Mesendoderm (in vitro differentiated cells): ENCODE measurements at regions not wholly inside any gene's neighbourhood (a gene's known extent, or its start where the extent isn't known, plus 50 kb on each side); places are given as distances from the start of the nearest gene placed in this dataset.

Source experiments
- DNase-seq: peaks from one replicate; pipeline ENCODE4 v3.0.0; 2013
- H2AK5ac ChIP-seq: 2 replicates; pipeline ENCODE4 v1.6.1; 2013; ENCODE audit warnings: low read length, inconsistent platforms
- H2BK120ac ChIP-seq: 2 replicates; pipeline ENCODE4 v1.6.1; 2013; ENCODE audit warnings: low read depth, mild to moderate bottlenecking, low read length, moderate library complexity, mixed read lengths
- H2BK15ac ChIP-seq: replicated peaks from 2 replicates; pipeline ENCODE4 v1.6.1; 2013; ENCODE audit warnings: low read depth, mild to moderate bottlenecking, moderate library complexity
- H2BK5ac ChIP-seq: 2 replicates; pipeline ENCODE4 v1.6.1; 2013; ENCODE audit warnings: low read length, inconsistent platforms
- H3K18ac ChIP-seq: 2 replicates; pipeline ENCODE4 v1.6.1; 2013; ENCODE audit warnings: mild to moderate bottlenecking, low read length, mixed read lengths
- H3K23ac ChIP-seq: one replicate; pipeline ENCODE4 v1.6.1; 2013; ENCODE audit warnings: low read length
- H3K27ac ChIP-seq: 2 replicates; pipeline ENCODE4 v1.5.1; 2013; ENCODE audit warnings: low read depth, mild to moderate bottlenecking, inconsistent platforms, low read length, moderate library complexity
- H3K27me3 ChIP-seq: 2 replicates; pipeline ENCODE4 v1.6.1; 2013; ENCODE audit warnings: low read length, control low read depth, mild to moderate bottlenecking, inconsistent platforms; ENCODE audit not compliant: insufficient read depth, poor library complexity
- H3K36me3 ChIP-seq: 2 replicates; pipeline ENCODE4 v1.6.1; 2013; ENCODE audit warnings: low read length, inconsistent platforms; ENCODE audit not compliant: control insufficient read depth, insufficient read depth
- H3K4ac ChIP-seq: one replicate; pipeline ENCODE4 v1.6.1; 2013; ENCODE audit warnings: low read depth, mild to moderate bottlenecking, low read length, moderate library complexity
- H3K4me1 ChIP-seq: 2 replicates; pipeline ENCODE4 v1.6.1; 2013; ENCODE audit warnings: low read depth, low read length, inconsistent platforms; ENCODE audit not compliant: control insufficient read depth
- H3K4me2 ChIP-seq: 2 replicates; pipeline ENCODE4 v1.6.1; 2013; ENCODE audit warnings: low read length
- H3K4me3 ChIP-seq: 2 replicates; pipeline ENCODE4 v1.5.1; 2013; ENCODE audit warnings: mild to moderate bottlenecking, low read length
- H3K56ac ChIP-seq: one replicate; pipeline ENCODE4 v1.6.1; 2013; ENCODE audit warnings: low read length
- H3K79me1 ChIP-seq: 2 replicates; pipeline ENCODE4 v1.6.1; 2013; ENCODE audit warnings: low read length, inconsistent platforms
- H3K79me2 ChIP-seq: 2 replicates; pipeline ENCODE4 v1.6.1; 2013; ENCODE audit warnings: mild to moderate bottlenecking, low read length; ENCODE audit not compliant: control insufficient read depth, insufficient read depth
- H3K9ac ChIP-seq: 2 replicates; pipeline ENCODE4 v1.6.1; 2013; ENCODE audit warnings: low read length, inconsistent platforms
- H4K5ac ChIP-seq: one replicate; pipeline ENCODE4 v1.6.1; 2013; ENCODE audit warnings: low read length
- H4K8ac ChIP-seq: one replicate; pipeline ENCODE4 v1.6.1; 2013; ENCODE audit warnings: low read depth, mild to moderate bottlenecking, control low read depth, low read length, moderate library complexity
- WGBS: extraction: QIAGEN DNeasy Blood & Tissue Kit; methylation state at CpG from one replicate; pipeline ENCODE4 v1.1.7; 2013; ENCODE audit warnings: low lambda C conversion rate, missing lambda C conversion rate; ENCODE audit not compliant: insufficient coverage; ENCODE audit errors: extremely low coverage; 5-methylcytosine and 5-hydroxymethylcytosine counted together

- Histone ChIP-seq H3K27ac (no peak overlapping the region), H2AK5ac (no peak overlapping the region), H3K27me3 (no peaks in the 10 kb centered on the region), H3K23ac (no peak overlapping the region), H3K18ac (no peak overlapping the region), H3K4ac (no peak overlapping the region), H2BK15ac (no peak overlapping the region), H3K56ac (no peak overlapping the region), H3K36me3 (no peaks in the 10 kb centered on the region), H3K4me3 (no peak overlapping the region), H3K9ac (no peak overlapping the region), H2BK120ac (no peak overlapping the region), H3K4me2 (no peak overlapping the region), H4K8ac (no peak overlapping the region), H3K79me1 (no peaks in the 10 kb centered on the region), H3K4me1 (no peaks in the 10 kb centered on the region), H2BK5ac (no peak overlapping the region), H4K5ac (no peak overlapping the region), H3K79me2 (no peaks in the 10 kb centered on the region)
- DNase-seq, result peak; percentile 19
- no CpG with 5 or more reads among the region's 5 CpGs for WGBS
Observed at GRCh38 chr12:128163086-128163485, 103.9 kb upstream of the TMEM132C start.

GRCh38 chr12:128164533-128164932 is 102.4 kb upstream of the TMEM132C start:
- no peak for DNase-seq
- no peak overlapping the region for H3K27ac ChIP-seq
- no peak overlapping the region for H3K18ac ChIP-seq
- H3K79me2 ChIP-seq, result no peaks in the 10 kb centered on the region
- H2BK120ac ChIP-seq, result no peak overlapping the region
- no peak overlapping the region for H3K23ac ChIP-seq
- no peaks in the 10 kb centered on the region for H3K79me1 ChIP-seq
- H3K27me3 ChIP-seq, result no peaks in the 10 kb centered on the region
- no peak overlapping the region for H3K4me3 ChIP-seq
- H3K9ac ChIP-seq, result no peak overlapping the region
- H4K5ac ChIP-seq, result no peak overlapping the region
- H3K4me1 ChIP-seq, result no peaks in the 10 kb centered on the region
- no peak overlapping the region for H3K4me2 ChIP-seq
- H2AK5ac ChIP-seq, result no peak overlapping the region
- H4K8ac ChIP-seq, result no peak overlapping the region
- WGBS, result 100% methylated on average over 1 of the region's 1 CpG
- H2BK5ac ChIP-seq, result no peak overlapping the region
- H3K36me3 ChIP-seq, result no peaks in the 10 kb centered on the region
- H3K4ac ChIP-seq, result no peak overlapping the region
- H3K56ac ChIP-seq, result no peak overlapping the region
- H2BK15ac ChIP-seq, result no peak overlapping the region

GRCh38 chr12:128165387-128165786 is 101.6 kb upstream of the TMEM132C start:
- Histone ChIP-seq H3K23ac (no peak overlapping the region), H3K56ac (no peak overlapping the region), H3K18ac (no peak overlapping the region), H4K8ac (no peak overlapping the region), H3K27me3 (no peaks in the 10 kb centered on the region), H3K36me3 (no peaks in the 10 kb centered on the region), H3K4me3 (no peak overlapping the region), H4K5ac (no peak overlapping the region), H2BK5ac (no peak overlapping the region), H3K79me2 (no peaks in the 10 kb centered on the region), H2BK15ac (no peak overlapping the region), H3K4ac (no peak overlapping the region), H2BK120ac (no peak overlapping the region), H3K9ac (no peak overlapping the region), H3K4me1 (no peaks in the 10 kb centered on the region), H3K27ac (no peak overlapping the region), H3K4me2 (no peak overlapping the region), H2AK5ac (no peak overlapping the region), H3K79me1 (no peaks in the 10 kb centered on the region)
- no peak for DNase-seq
- no CpG with 5 or more reads among the region's 3 CpGs for WGBS

GRCh38 chr12:128168273-128168672 is 98.7 kb upstream of the TMEM132C start:
- Histone ChIP-seq H3K18ac (no peak overlapping the region), H4K5ac (no peak overlapping the region), H2AK5ac (no peak overlapping the region), H3K4ac (no peak overlapping the region), H3K9ac (no peak overlapping the region), H3K4me3 (no peak overlapping the region), H2BK120ac (no peak overlapping the region), H2BK5ac (no peak overlapping the region), H3K4me1 (no peaks in the 10 kb centered on the region), H3K27me3 (no peaks in the 10 kb centered on the region), H2BK15ac (no peak overlapping the region), H3K56ac (no peak overlapping the region), H3K79me1 (no peaks in the 10 kb centered on the region), H4K8ac (no peak overlapping the region), H3K4me2 (no peak overlapping the region), H3K36me3 (no peaks in the 10 kb centered on the region), H3K79me2 (no peaks in the 10 kb centered on the region), H3K27ac (no peak overlapping the region), H3K23ac (no peak overlapping the region)
- WGBS, result 100% methylated on average over 1 of the region's 5 CpGs
- no peak for DNase-seq

GRCh38 chr12:128170181-128170580 is 96.8 kb upstream of the TMEM132C start:
- no CpG with 5 or more reads among the region's 9 CpGs for WGBS

GRCh38 chr12:128178565-128178964 is 88.4 kb upstream of the TMEM132C start:
- Histone ChIP-seq H3K9ac (no peak overlapping the region), H3K56ac (no peak overlapping the region), H2AK5ac (no peak overlapping the region), H3K23ac (no peak overlapping the region), H2BK120ac (no peak overlapping the region), H4K8ac (no peak overlapping the region), H3K4me2 (no peak overlapping the region), H3K18ac (no peak overlapping the region), H4K5ac (no peak overlapping the region), H3K79me2 (no peaks in the 10 kb centered on the region), H2BK5ac (no peak overlapping the region), H3K36me3 (no peaks in the 10 kb centered on the region), H3K4me3 (no peak overlapping the region), H3K4me1 (no peaks in the 10 kb centered on the region), H2BK15ac (no peak overlapping the region), H3K79me1 (no peaks in the 10 kb centered on the region), H3K27ac (no peak overlapping the region), H3K4ac (no peak overlapping the region), H3K27me3 (no peaks in the 10 kb centered on the region)
- DNase-seq, result no peak
- WGBS, result no CpG with 5 or more reads among the region's 4 CpGs

More at GRCh38 chr12:128170181-128170580, 96.8 kb upstream of the TMEM132C start:
- Histone ChIP-seq H3K23ac (no peak overlapping the region), H3K79me2 (no peaks in the 10 kb centered on the region), H3K4ac (no peak overlapping the region), H3K27ac (no peak overlapping the region), H2BK5ac (no peak overlapping the region), H3K18ac (no peak overlapping the region), H2BK120ac (no peak overlapping the region), H3K4me1 (no peaks in the 10 kb centered on the region), H3K4me2 (no peak overlapping the region), H3K27me3 (no peaks in the 10 kb centered on the region), H3K9ac (no peak overlapping the region), H3K79me1 (no peaks in the 10 kb centered on the region), H2BK15ac (no peak overlapping the region), H4K5ac (no peak overlapping the region), H4K8ac (no peak overlapping the region), H2AK5ac (no peak overlapping the region), H3K4me3 (no peak overlapping the region), H3K36me3 (no peaks in the 10 kb centered on the region), H3K56ac (no peak overlapping the region)
- peak; percentile 44 for DNase-seq
